Fibroblast of upper back skin (primary cell): ENCODE measurements at regions not wholly inside any gene's neighbourhood (a gene's known extent, or its start where the extent isn't known, plus 50 kb on each side); places are given as distances from the start of the nearest gene placed in this dataset.
"Not testable (repeated sequence)": the region's sequence is repeated elsewhere in the genome, so short reads cannot be mapped to it uniquely, and the experiment has no call there.

Source experiments
- DNase-seq: peaks from one replicate; pipeline ENCODE4 v3.0.0-alpha.2; 2013

- no peak for DNase-seq
These were observed 973.5 kb upstream of the NCAM2 start for GRCh38 chr21:20024741-20025140.

GRCh38 chr21:20026543-20026942 lies 971.7 kb upstream of the NCAM2 start:
- no peak for DNase-seq

GRCh38 chr21:20030390-20030789 lies 967.8 kb upstream of the NCAM2 start:
- no peak for DNase-seq

- DNase-seq = no peak
These were observed 966.4 kb upstream of the NCAM2 start for GRCh38 chr21:20031807-20032206.

GRCh38 chr21:20040768-20041167 lies 957.4 kb upstream of the NCAM2 start:
- DNase-seq = no peak

GRCh38 chr21:20045197-20045596 lies 953.0 kb upstream of the NCAM2 start:
- no peak for DNase-seq

GRCh38 chr21:20048130-20048837 lies 949.9 kb upstream of the NCAM2 start:
- not testable (repeated sequence) for DNase-seq

GRCh38 chr21:20083336-20083735 lies 914.9 kb upstream of the NCAM2 start:
- no peak for DNase-seq

- no peak for DNase-seq
These were observed 914.3 kb upstream of the NCAM2 start for GRCh38 chr21:20083925-20084324.

- no peak for DNase-seq
These were observed 911.7 kb upstream of the NCAM2 start for GRCh38 chr21:20086508-20086907.

GRCh38 chr21:20106368-20106767 lies 891.8 kb upstream of the NCAM2 start:
- no peak for DNase-seq

GRCh38 chr21:20108016-20108415 lies 890.2 kb upstream of the NCAM2 start:
- DNase-seq = no peak

GRCh38 chr21:20108976-20109540 lies 889.2 kb upstream of the NCAM2 start:
- no peak for DNase-seq

- no peak for DNase-seq
These were observed 887.8 kb upstream of the NCAM2 start for GRCh38 chr21:20110368-20110767.

- no peak for DNase-seq
These were observed 846.5 kb upstream of the NCAM2 start for GRCh38 chr21:20151741-20152140.

GRCh38 chr21:20163167-20163566 lies 835.0 kb upstream of the NCAM2 start:
- no peak for DNase-seq

- DNase-seq = no peak
These were observed 831.1 kb upstream of the NCAM2 start for GRCh38 chr21:20167059-20167458.

GRCh38 chr21:20169812-20170576 lies 828.2 kb upstream of the NCAM2 start:
- no peak for DNase-seq

GRCh38 chr21:20186186-20186585 lies 812.0 kb upstream of the NCAM2 start:
- no peak for DNase-seq

GRCh38 chr21:20187028-20187427 lies 811.2 kb upstream of the NCAM2 start:
- DNase-seq = no peak

- not testable (repeated sequence) for DNase-seq
These were observed 796.9 kb upstream of the NCAM2 start for GRCh38 chr21:20201323-20201722.

- DNase-seq = no peak
These were observed 790.9 kb upstream of the NCAM2 start for GRCh38 chr21:20207335-20207734.

- DNase-seq = no peak
These were observed 782.2 kb upstream of the NCAM2 start for GRCh38 chr21:20215959-20216358.

- no peak for DNase-seq
These were observed 777.6 kb upstream of the NCAM2 start for GRCh38 chr21:20220586-20220985.
